GM12878 (cell line): ENCODE measurements at regions not wholly inside any gene's neighbourhood (a gene's known extent, or its start where the extent isn't known, plus 50 kb on each side); places are given as distances from the start of the nearest gene placed in this dataset.

Source experiments
- ATAC-seq: fragments of 200-7000 bp; cut with Tn5 transposase; 3 replicates; pipeline ENCODE4 v1.9.1; 2020; ENCODE audit warnings: mild to moderate bottlenecking, moderate library complexity
- BruUV-seq: library from RNA; stranded (reverse); fragments of 400-500 nt; replicated peaks from 2 replicates; lab custom pipeline; 2021; lab: Mats Ljungman, UMichigan
- CTCF ChIA-PET: fragments of 300-600 bp; sonication (Branson Sonifier 250); formaldehyde crosslinking; extraction: SDS; loops from one replicate; lab custom pipeline; 2021; ENCODE audit warnings: inconsistent platforms; lab: Yijun Ruan, JAX
- POLR2A ChIA-PET: fragments of 350-600 bp; formaldehyde crosslinking; extraction: SDS; loops from one replicate; lab custom pipeline; 2021; ENCODE audit warnings: inconsistent platforms; lab: Charles Lee
- RAD21 ChIA-PET: fragments of 300-600 bp; sonication (Branson Sonifier 250); formaldehyde crosslinking; loops from one replicate; lab custom pipeline; 2023; ENCODE audit warnings: antibody characterized with exemption; ENCODE audit not compliant: unreplicated experiment; lab: Charles Lee
- SMC1A ChIA-PET: fragments of 300-600 bp; sonication (Branson Sonifier 250); formaldehyde crosslinking; loops from one replicate; lab custom pipeline; 2023; ENCODE audit not compliant: unreplicated experiment, uncharacterized antibody; lab: Charles Lee
- DNase-seq: peaks from one replicate; pipeline ENCODE4 v3.0.0-alpha.2; 2011; ENCODE audit warnings: low read depth, low spot score
- FAIRE-seq: peaks from 3 replicates; lab custom pipeline; 2011; peaks lifted over from hg19 to GRCh38; lab: Jason Lieb, UNC
- H2AFZ ChIP-seq: 2 replicates; pipeline ENCODE4 v1.6.0; 2011; ENCODE audit warnings: low read depth, low read length, control low read depth; ENCODE audit not compliant: control insufficient read depth
- H3K27ac ChIP-seq: 2 replicates; pipeline ENCODE4 v1.5.1; 2011; ENCODE audit warnings: control low read depth; ENCODE audit not compliant: control insufficient read depth, insufficient read depth
- H3K27me3 ChIP-seq, 2 experiments: replicated peaks in 1 of 2; 2 replicates each; pipeline versions ENCODE4 v1.6.0 to v1.6.1; 2011; ENCODE audit warnings: low read length in 1 of 2; ENCODE audit not compliant: control insufficient read depth in 2 of 2, insufficient read depth in 2 of 2
- H3K36me3 ChIP-seq, 2 experiments: 2 replicates each; pipeline ENCODE4 v1.5.1; 2011; ENCODE audit warnings: low read length in 1 of 2; ENCODE audit not compliant: control insufficient read depth in 2 of 2, insufficient read depth in 2 of 2
- H3K4me1 ChIP-seq: 2 replicates; pipeline ENCODE4 v1.6.1; 2011; ENCODE audit warnings: mild to moderate bottlenecking, low read length, moderate library complexity, mixed read lengths; ENCODE audit not compliant: control insufficient read depth, insufficient read depth
- H3K4me2 ChIP-seq: 2 replicates; pipeline ENCODE4 v1.6.0; 2011; ENCODE audit warnings: control low read depth; ENCODE audit not compliant: control insufficient read depth, insufficient read depth
- H3K4me3 ChIP-seq: fragments of 200-600 bp; sonication (generic); 2 replicates; pipeline ENCODE4 v1.5.1; 2016
- H3K79me2 ChIP-seq: 2 replicates; pipeline ENCODE4 v1.6.0; 2011; ENCODE audit warnings: low read length; ENCODE audit not compliant: control insufficient read depth, insufficient read depth
- H3K9ac ChIP-seq: 2 replicates; pipeline ENCODE4 v1.8.0; 2011; ENCODE audit warnings: low read length, control low read depth, mixed read lengths; ENCODE audit not compliant: control insufficient read depth, insufficient read depth
- H3K9me3 ChIP-seq: replicated peaks from 3 replicates; pipeline ENCODE4 v1.5.1; 2011; ENCODE audit warnings: mild to moderate bottlenecking, low read length; ENCODE audit not compliant: control insufficient read depth, insufficient read depth
- H4K20me1 ChIP-seq: 2 replicates; pipeline ENCODE4 v1.6.0; 2011; ENCODE audit not compliant: control insufficient read depth, insufficient read depth
- IRF5 ChIP-seq: fragments of 450-650 bp; IDR thresholded peaks from 2 replicates; pipeline ENCODE4 v1.6.1; 2017; ENCODE audit warnings: borderline replicate concordance
- MLLT1 ChIP-seq: fragments of 450-650 bp; IDR thresholded peaks from 2 replicates; pipeline ENCODE4 v1.6.1; 2016; ENCODE audit warnings: mild to moderate bottlenecking
- MXI1 ChIP-seq: fragments of 150-350 bp; IDR thresholded peaks from 2 replicates; pipeline ENCODE4 v1.6.1; 2011; ENCODE audit warnings: low read depth, mild to moderate bottlenecking, inconsistent platforms, low read length, improper control_type of control experiment
- RFX5 ChIP-seq: IDR thresholded peaks from 2 replicates; pipeline ENCODE4 v1.6.1; 2011; ENCODE audit warnings: low read depth, low read length, improper control_type of control experiment
- STAT3 ChIP-seq: IDR thresholded peaks from 2 replicates; pipeline ENCODE4 v1.6.1; 2011; ENCODE audit warnings: low read depth, low read length, improper control_type of control experiment
- SUPT20H ChIP-seq: IDR thresholded peaks from 2 replicates; pipeline ENCODE4 v1.6.1; 2011; ENCODE audit warnings: low read depth, mild to moderate bottlenecking, low read length, moderate library complexity, borderline replicate concordance; ENCODE audit not compliant: control insufficient read depth
- ZBED1 ChIP-seq: IDR thresholded peaks from 2 replicates; pipeline ENCODE4 v1.6.1; 2016; ENCODE audit warnings: borderline replicate concordance
- ZBTB4 ChIP-seq: fragments of 450-650 bp; formaldehyde crosslinking; IDR thresholded peaks from 2 replicates; pipeline ENCODE4 v1.4.0; 2022; ENCODE audit warnings: mild to moderate bottlenecking, moderate library complexity
- in situ Hi-C: fragments of 300-500 bp; cut with MboI; formaldehyde crosslinking; loops from 9 replicates; pipeline ENCODE4 v1.14.3; 2018; ENCODE audit warnings: mixed read lengths
- intact Hi-C: fragments of 100-400 bp; cut with micrococcal nuclease; formaldehyde crosslinking; loops from one replicate; pipeline ENCODE4 v1.14.2; 2022; ENCODE audit not compliant: unreplicated experiment

GRCh38 chr14:31954991-31955390 is 122.1 kb upstream of the ARHGAP5 start:
- CTCF ChIA-PET: no interaction called here
- H3K4me2 ChIP-seq: no peak overlapping the region

More at GRCh38 chr14:31954991-31955390, 122.1 kb upstream of the ARHGAP5 start:
- Histone ChIP-seq H3K79me2 (no peaks in the 10 kb centered on the region), H3K36me3 (no peaks in the 10 kb centered on the region), H3K4me1 (no peaks in the 10 kb centered on the region), H3K9me3 (no peaks in the 10 kb centered on the region), H3K9ac (no peak overlapping the region), H2AFZ (no peak overlapping the region), H3K4me3 (no peak overlapping the region), H3K27me3 (no peaks in the 10 kb centered on the region), H4K20me1 (no peaks in the 10 kb centered on the region), H3K27ac (no peak overlapping the region)
- POLR2A ChIA-PET: no interaction called here
- intact Hi-C loops (no loop called here), in situ Hi-C loops (no loop called here)
- no TSS peak for BruUV-seq
- SMC1A ChIA-PET: no interaction called here
- RAD21 ChIA-PET: no interaction called here
- TF ChIP-seq STAT3 (no peak), IRF5 (no peak), ZBTB4 (CRISPR knock-in tag) (no peak), ZBED1 (no peak), MLLT1 (no peak), MXI1 (no peak), RFX5 (no peak), SUPT20H (no peak)
- ATAC-seq (no peak), FAIRE-seq (no peak), DNase-seq (no peak)
